ENCODE measurements at regions not wholly inside any gene's neighbourhood (a gene's known extent, or its start where the extent isn't known, plus 50 kb on each side); places are given as distances from the start of the nearest gene placed in this dataset.

GRCh38 chr2:188833331-188833730 lies 140.8 kb upstream of the COL3A1 start:
- H3K4me1 Mint-ChIP-seq, result no peaks in the 10 kb centered on the region
- CTCF ChIA-PET, result no interaction called here
- no peaks in the 10 kb centered on the region for H3K36me3 Mint-ChIP-seq
- no peak overlapping the region for H3K4me3 Mint-ChIP-seq
- H3K27ac Mint-ChIP-seq, result no peak overlapping the region
- DNase-seq, result no peak
- no peaks in the 10 kb centered on the region for H3K27me3 Mint-ChIP-seq
- peaks cover under 1% of the 10 kb centered on the region for H3K9me3 Mint-ChIP-seq

DNA sequence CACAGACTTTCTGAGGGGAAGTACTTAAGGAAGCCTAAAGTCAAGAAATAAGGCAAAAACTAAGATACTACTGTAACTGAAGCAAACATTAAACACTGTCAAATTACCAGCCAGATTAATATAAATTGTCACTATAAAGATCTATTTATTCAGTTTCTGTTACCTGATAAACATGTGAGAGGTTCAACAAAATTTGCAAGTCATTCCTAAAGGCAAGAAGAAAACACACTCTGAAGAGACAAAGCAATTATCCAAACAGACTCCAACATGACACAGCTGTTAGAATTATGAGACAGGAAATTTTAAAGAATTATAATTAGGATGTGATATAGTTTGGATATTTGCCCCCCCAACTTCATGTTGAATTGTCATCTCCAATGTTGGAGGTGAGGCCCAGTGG lies 140.4 kb upstream of the COL3A1 start:
- Mint-ChIP-seq H3K27me3 (no peaks in the 10 kb centered on the region), H3K27ac (no peak overlapping the region), H3K4me1 (no peaks in the 10 kb centered on the region), H3K36me3 (no peaks in the 10 kb centered on the region), H3K4me3 (no peak overlapping the region), H3K9me3 (peaks cover 4% of the 10 kb centered on the region)
- DNase-seq, result no peak
- CTCF ChIA-PET, result no interaction called here

GRCh38 chr2:188835006-188835405 lies 139.2 kb upstream of the COL3A1 start:
- peaks cover 9% of the 10 kb centered on the region for H3K9me3 Mint-ChIP-seq
- CTCF ChIA-PET, result no interaction called here
- no peak overlapping the region for H3K27ac Mint-ChIP-seq
- no peak for DNase-seq
- no peaks in the 10 kb centered on the region for H3K4me1 Mint-ChIP-seq
- no peaks in the 10 kb centered on the region for H3K36me3 Mint-ChIP-seq
- H3K4me3 Mint-ChIP-seq, result no peak overlapping the region
- no peaks in the 10 kb centered on the region for H3K27me3 Mint-ChIP-seq

DNA sequence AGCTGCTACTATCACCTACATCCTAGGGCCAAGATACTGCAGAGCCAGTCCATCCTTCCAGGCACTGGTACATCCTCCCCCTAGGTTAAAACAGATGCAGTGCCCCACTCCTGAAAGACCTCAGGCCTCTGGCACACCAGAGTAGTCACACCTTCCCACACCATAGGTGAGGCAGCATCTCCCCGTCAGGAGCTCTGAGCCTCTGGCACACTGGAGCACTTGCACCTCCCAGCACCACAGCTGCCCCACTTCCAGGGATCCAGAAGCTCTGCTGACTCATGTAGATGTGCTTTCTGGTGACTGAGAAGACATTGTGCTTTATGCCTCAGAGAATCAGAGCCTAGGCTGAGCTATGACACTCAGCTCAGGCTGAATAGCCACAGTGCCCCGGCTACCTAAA lies 138.4 kb upstream of the COL3A1 start:
- Mint-ChIP-seq H3K27ac (no peak overlapping the region), H3K36me3 (no peaks in the 10 kb centered on the region), H3K4me3 (no peak overlapping the region), H3K9me3 (peaks cover 9% of the 10 kb centered on the region), H3K4me1 (no peaks in the 10 kb centered on the region), H3K27me3 (no peaks in the 10 kb centered on the region)
- no peak for DNase-seq
- CTCF ChIA-PET, result no interaction called here

DNA sequence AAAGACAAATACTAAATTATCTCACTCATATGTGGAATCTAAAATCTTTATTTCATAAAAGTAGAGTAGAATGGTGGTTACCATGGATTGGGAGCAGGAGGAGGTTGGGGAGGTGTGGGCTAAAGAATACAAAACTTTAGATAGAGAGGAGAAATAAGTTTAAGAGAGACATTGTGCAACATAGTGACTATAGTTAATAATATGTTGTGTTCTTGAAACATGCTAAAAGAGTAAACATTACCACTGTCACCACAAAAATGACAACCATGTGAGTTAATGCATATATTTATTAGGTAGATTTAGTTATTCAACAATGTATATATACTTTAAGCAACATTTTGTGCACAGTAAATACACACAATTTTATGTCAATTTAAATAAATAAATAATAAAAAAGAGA lies 128.5 kb upstream of the COL3A1 start:
- no peak overlapping the region for H3K27ac Mint-ChIP-seq
- H3K4me1 Mint-ChIP-seq, result no peaks in the 10 kb centered on the region
- CTCF ChIA-PET, result no interaction called here
- no peaks in the 10 kb centered on the region for H3K27me3 Mint-ChIP-seq
- H3K4me3 Mint-ChIP-seq, result no peak overlapping the region
- no peaks in the 10 kb centered on the region for H3K36me3 Mint-ChIP-seq
- no peak for DNase-seq
- H3K9me3 Mint-ChIP-seq, result no peaks in the 10 kb centered on the region

- no peaks in the 10 kb centered on the region for H3K27me3 Mint-ChIP-seq
- no peaks in the 10 kb centered on the region for H3K4me1 Mint-ChIP-seq
- CTCF ChIA-PET, result no interaction called here
- H3K9me3 Mint-ChIP-seq, result no peaks in the 10 kb centered on the region
- H3K27ac Mint-ChIP-seq, result no peak overlapping the region
- no peak for DNase-seq
- no peaks in the 10 kb centered on the region for H3K36me3 Mint-ChIP-seq
- H3K4me3 Mint-ChIP-seq, result no peak overlapping the region
Measured at GRCh38 chr2:188848887-188849435, 125.2 kb upstream of the COL3A1 start.

GRCh38 chr2:188850786-188851185 lies 123.4 kb upstream of the COL3A1 start:
- Mint-ChIP-seq H3K36me3 (no peaks in the 10 kb centered on the region), H3K27me3 (no peaks in the 10 kb centered on the region), H3K4me3 (no peak overlapping the region), H3K9me3 (no peaks in the 10 kb centered on the region), H3K4me1 (no peaks in the 10 kb centered on the region), H3K27ac (no peak overlapping the region)
- CTCF ChIA-PET, result no interaction called here
- no peak for DNase-seq

- H3K27me3 Mint-ChIP-seq, result no peaks in the 10 kb centered on the region
Measured at GRCh38 chr2:188851311-188851710, 122.9 kb upstream of the COL3A1 start.

GRCh38 chr2:188851826-188852225 lies 122.3 kb upstream of the COL3A1 start:
- Mint-ChIP-seq H3K36me3 (no peaks in the 10 kb centered on the region), H3K4me3 (no peak overlapping the region), H3K4me1 (no peaks in the 10 kb centered on the region), H3K27me3 (no peaks in the 10 kb centered on the region), H3K27ac (no peak overlapping the region), H3K9me3 (no peaks in the 10 kb centered on the region)
- CTCF ChIA-PET, result no interaction called here
- DNase-seq, result no peak

More at GRCh38 chr2:188851311-188851710, 122.9 kb upstream of the COL3A1 start:
- Mint-ChIP-seq H3K4me1 (no peaks in the 10 kb centered on the region), H3K9me3 (no peaks in the 10 kb centered on the region), H3K36me3 (no peaks in the 10 kb centered on the region), H3K4me3 (no peak overlapping the region), H3K27ac (no peak overlapping the region)
- CTCF ChIA-PET, result no interaction called here
- DNase-seq, result no peak

DNA sequence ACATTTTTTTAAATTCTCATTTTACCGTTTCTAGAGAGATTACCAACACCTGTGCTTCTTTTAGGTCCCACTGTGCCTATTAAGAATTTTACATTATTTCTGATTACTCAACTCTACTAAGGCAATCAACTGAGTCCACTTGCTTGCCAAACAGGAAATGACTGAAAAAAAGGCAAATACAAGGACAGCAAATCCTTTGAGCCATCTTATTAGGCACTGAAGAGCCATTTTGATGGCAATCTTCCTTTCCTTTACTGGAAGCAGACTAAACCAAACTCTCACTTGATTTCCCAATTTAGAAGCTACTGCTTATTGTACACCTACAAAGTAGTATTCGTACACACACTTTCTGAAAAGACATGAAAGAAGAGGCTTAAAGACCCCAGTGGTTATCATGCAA lies 121.4 kb upstream of the COL3A1 start:
- no peak overlapping the region for H3K27ac Mint-ChIP-seq
- no peaks in the 10 kb centered on the region for H3K9me3 Mint-ChIP-seq
- DNase-seq, result no peak
- CTCF ChIA-PET, result no interaction called here
- H3K27me3 Mint-ChIP-seq, result no peaks in the 10 kb centered on the region
- H3K4me1 Mint-ChIP-seq, result no peaks in the 10 kb centered on the region
- no peaks in the 10 kb centered on the region for H3K36me3 Mint-ChIP-seq
- no peak overlapping the region for H3K4me3 Mint-ChIP-seq

DNA sequence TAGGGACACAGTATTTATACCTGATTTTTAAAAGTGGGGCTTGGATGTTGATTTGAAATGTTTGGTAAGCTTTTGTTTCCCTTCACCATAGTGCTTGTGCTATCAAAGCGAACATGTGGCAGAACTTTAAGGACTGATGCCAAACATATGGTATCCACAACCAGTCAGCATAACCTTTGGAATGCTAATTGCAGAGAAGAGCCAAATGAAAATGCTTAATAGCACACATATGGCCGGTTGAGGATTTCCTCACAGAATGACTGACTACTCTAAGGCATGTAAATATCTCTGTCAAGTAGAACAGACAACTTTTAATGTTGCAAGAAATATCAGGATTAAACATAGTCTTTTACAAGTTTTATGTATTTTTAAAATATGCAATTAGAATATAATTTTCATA lies 120.9 kb upstream of the COL3A1 start:
- Mint-ChIP-seq H3K36me3 (no peaks in the 10 kb centered on the region), H3K4me1 (no peaks in the 10 kb centered on the region), H3K27ac (no peak overlapping the region), H3K4me3 (no peak overlapping the region), H3K9me3 (no peaks in the 10 kb centered on the region), H3K27me3 (no peaks in the 10 kb centered on the region)
- DNase-seq, result no peak
- CTCF ChIA-PET, result no interaction called here

- Mint-ChIP-seq H3K4me1 (no peaks in the 10 kb centered on the region), H3K36me3 (no peaks in the 10 kb centered on the region), H3K9me3 (peaks cover 8% of the 10 kb centered on the region), H3K27ac (no peak overlapping the region), H3K27me3 (no peaks in the 10 kb centered on the region), H3K4me3 (no peak overlapping the region)
- no peak for DNase-seq
- CTCF ChIA-PET, result no interaction called here
Measured at GRCh38 chr2:188865681-188866080, 108.5 kb upstream of the COL3A1 start.

- H3K27me3 Mint-ChIP-seq, result no peaks in the 10 kb centered on the region
- CTCF ChIA-PET, result no interaction called here
- no peak overlapping the region for H3K27ac Mint-ChIP-seq
- peaks cover 8% of the 10 kb centered on the region for H3K9me3 Mint-ChIP-seq
- no peaks in the 10 kb centered on the region for H3K36me3 Mint-ChIP-seq
- no peaks in the 10 kb centered on the region for H3K4me1 Mint-ChIP-seq
- H3K4me3 Mint-ChIP-seq, result no peak overlapping the region
- no peak for DNase-seq
Measured at GRCh38 chr2:188869550-188869949, 104.6 kb upstream of the COL3A1 start.

DNA sequence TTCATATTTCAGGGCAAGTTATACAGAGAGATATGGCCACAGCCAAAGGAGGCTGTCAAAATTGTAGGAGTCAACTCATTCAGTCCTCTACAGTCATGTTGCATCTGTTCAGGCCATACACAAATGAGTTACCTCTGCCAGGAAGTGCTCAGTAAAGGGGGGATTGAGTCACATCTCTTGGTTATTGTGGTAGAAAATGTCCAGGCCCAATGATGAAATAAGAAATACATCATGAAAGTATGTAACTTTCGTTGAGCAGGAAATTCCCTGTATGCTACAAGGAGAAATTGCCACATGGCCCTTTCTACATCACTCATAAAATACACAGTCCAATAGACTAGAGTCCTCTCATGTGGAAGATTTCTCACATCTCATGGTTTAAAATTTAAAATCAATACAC lies 103.9 kb upstream of the COL3A1 start:
- Mint-ChIP-seq H3K4me3 (no peak overlapping the region), H3K36me3 (no peaks in the 10 kb centered on the region), H3K27me3 (no peaks in the 10 kb centered on the region), H3K9me3 (peaks cover 6% of the 10 kb centered on the region), H3K27ac (no peak overlapping the region), H3K4me1 (no peaks in the 10 kb centered on the region)
- no peak for DNase-seq
- CTCF ChIA-PET, result interaction anchor here (0.6 kb wide), 1 partner anchor 93 kb away, joined by 3 read pairs; no protein-coding TSS in a partner anchor

- CTCF ChIA-PET, result no interaction called here
- Mint-ChIP-seq H3K4me3 (no peak overlapping the region), H3K27me3 (no peaks in the 10 kb centered on the region), H3K9me3 (no peaks in the 10 kb centered on the region), H3K36me3 (no peaks in the 10 kb centered on the region), H3K27ac (no peak overlapping the region), H3K4me1 (no peaks in the 10 kb centered on the region)
- DNase-seq, result no peak
Measured at GRCh38 chr2:188875104-188875503, 99.1 kb upstream of the COL3A1 start.

GRCh38 chr2:188878716-188879115 lies 95.5 kb upstream of the COL3A1 start:
- H3K4me3 Mint-ChIP-seq, result no peak overlapping the region
- DNase-seq, result no peak
- CTCF ChIA-PET, result no interaction called here
- H3K36me3 Mint-ChIP-seq, result no peaks in the 10 kb centered on the region
- no peaks in the 10 kb centered on the region for H3K4me1 Mint-ChIP-seq
- no peak overlapping the region for H3K27ac Mint-ChIP-seq
- H3K9me3 Mint-ChIP-seq, result no peaks in the 10 kb centered on the region
- H3K27me3 Mint-ChIP-seq, result no peaks in the 10 kb centered on the region

Measured in activated naive CD4-positive, alpha-beta T cell treated with anti-CD3 and anti-CD28 coated beads, Interleukin-2, amount 10 ng/mL, durations not matched to agents 7 days and 5 days (primary cell).